ENCODE measurements at regions not wholly inside any gene's neighbourhood (a gene's known extent, or its start where the extent isn't known, plus 50 kb on each side); places are given as distances from the start of the nearest gene placed in this dataset.

DNA sequence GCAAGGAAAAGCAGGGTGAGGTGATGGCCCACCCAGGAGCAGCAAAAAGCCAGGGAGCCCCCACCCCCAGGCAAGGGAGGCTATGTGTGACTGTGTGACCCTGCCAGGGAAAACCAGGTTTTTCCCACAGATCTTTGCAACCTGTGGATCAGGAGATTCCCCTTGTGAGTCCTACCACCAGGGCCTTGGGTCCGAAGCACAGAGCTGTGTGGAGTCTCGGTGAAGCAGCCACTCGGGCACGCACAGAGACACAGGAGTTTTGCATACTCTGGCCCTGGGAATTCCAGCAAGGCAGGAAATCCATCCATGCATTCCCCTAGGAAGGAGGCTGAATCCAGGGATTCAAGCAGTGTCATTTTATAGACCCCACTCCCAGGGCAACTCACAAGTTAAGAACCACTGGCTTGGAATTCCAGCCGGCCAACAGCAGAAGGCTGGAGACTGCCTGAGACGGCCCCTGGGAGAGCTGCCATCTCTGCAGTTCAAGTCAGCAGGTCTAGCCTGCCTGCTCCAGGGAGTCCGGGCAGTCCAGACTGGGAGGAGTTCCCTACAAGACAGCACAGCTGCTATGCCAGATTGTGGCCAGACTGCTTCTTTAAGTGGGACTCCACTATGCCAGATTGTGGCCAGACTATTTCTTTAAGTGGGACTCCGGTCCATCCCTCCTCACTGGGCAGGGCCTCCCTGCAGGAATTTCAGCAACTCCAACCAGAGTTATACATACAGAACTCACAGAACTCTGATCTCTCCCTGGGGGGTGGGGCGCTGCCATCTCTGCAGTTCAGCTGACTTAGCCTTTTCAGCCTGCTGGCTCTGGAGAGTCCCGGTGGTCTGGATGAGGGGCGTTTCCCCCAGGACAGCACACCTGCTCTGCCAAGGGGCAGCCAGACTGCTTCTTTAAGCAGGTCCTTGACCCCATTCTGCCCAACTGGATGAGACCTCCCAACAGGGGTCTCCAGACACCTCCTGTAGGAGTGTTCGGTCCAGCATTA lies 85.1 kb upstream of the ADAD1 start:
- no peak for DNase-seq (ENCODE audit: extremely low spot score, unreplicated experiment)
- Mint-ChIP-seq H3K4me3 (no peak overlapping the region), H3K27me3 (no peaks in the 10 kb centered on the region), H3K9me3 (peaks cover 6% of the 10 kb centered on the region), H3K27ac (no peak overlapping the region), H3K4me1 (ENCODE audit: unreplicated experiment) (no peaks in the 10 kb centered on the region), H3K36me3 (peaks cover 38% of the 10 kb centered on the region)
- TF ChIP-seq, protein P1, sequence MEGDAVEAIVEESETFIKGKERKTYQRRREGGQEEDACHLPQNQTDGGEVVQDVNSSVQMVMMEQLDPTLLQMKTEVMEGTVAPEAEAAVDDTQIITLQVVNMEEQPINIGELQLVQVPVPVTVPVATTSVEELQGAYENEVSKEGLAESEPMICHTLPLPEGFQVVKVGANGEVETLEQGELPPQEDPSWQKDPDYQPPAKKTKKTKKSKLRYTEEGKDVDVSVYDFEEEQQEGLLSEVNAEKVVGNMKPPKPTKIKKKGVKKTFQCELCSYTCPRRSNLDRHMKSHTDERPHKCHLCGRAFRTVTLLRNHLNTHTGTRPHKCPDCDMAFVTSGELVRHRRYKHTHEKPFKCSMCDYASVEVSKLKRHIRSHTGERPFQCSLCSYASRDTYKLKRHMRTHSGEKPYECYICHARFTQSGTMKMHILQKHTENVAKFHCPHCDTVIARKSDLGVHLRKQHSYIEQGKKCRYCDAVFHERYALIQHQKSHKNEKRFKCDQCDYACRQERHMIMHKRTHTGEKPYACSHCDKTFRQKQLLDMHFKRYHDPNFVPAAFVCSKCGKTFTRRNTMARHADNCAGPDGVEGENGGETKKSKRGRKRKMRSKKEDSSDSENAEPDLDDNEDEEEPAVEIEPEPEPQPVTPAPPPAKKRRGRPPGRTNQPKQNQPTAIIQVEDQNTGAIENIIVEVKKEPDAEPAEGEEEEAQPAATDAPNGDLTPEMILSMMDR (conservative IDR thresholded peaks at IDR 0.05), result no peak

DNA sequence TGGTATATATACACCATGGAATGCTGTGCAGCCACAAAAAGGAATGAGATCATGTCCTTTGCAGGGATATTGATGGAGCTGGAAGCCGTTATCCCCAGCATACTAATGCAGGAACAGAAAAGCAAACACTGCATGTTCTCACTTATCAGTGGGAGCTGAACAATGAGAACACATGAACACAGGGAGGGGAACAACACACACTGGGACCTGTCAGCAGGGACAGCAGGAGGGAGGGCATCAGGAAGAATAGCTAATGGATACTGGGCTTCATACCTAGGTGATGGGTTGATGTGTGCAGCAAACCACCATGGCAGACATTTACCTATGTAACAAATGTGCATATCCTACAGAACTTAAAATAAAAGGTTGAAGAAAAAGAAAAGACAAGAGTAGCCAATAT lies 81.1 kb upstream of the ADAD1 start:
- DNase-seq (ENCODE audit: extremely low spot score, unreplicated experiment), result no peak
- Mint-ChIP-seq H3K36me3 (peaks cover 39% of the 10 kb centered on the region), H3K27me3 (no peaks in the 10 kb centered on the region), H3K9me3 (peaks cover 6% of the 10 kb centered on the region), H3K4me1 (ENCODE audit: unreplicated experiment) (no peaks in the 10 kb centered on the region), H3K27ac (no peak overlapping the region), H3K4me3 (no peak overlapping the region)
- TF ChIP-seq, protein P1 (conservative IDR thresholded peaks at IDR 0.05), result no peak

- TF ChIP-seq, protein P1 (conservative IDR thresholded peaks at IDR 0.05), result peak; percentile 66
- no peak for DNase-seq (ENCODE audit: extremely low spot score, unreplicated experiment)
- H3K27me3 Mint-ChIP-seq, result no peaks in the 10 kb centered on the region
- peaks cover 5% of the 10 kb centered on the region for H3K9me3 Mint-ChIP-seq
- H3K4me3 Mint-ChIP-seq, result no peak overlapping the region
- H3K4me1 Mint-ChIP-seq (ENCODE audit: unreplicated experiment), result no peaks in the 10 kb centered on the region
- H3K27ac Mint-ChIP-seq, result no peak overlapping the region
- H3K36me3 Mint-ChIP-seq, result peaks cover 26% of the 10 kb centered on the region
These were observed 78.0 kb upstream of the ADAD1 start for GRCh38 chr4:122300776-122301175.

DNA sequence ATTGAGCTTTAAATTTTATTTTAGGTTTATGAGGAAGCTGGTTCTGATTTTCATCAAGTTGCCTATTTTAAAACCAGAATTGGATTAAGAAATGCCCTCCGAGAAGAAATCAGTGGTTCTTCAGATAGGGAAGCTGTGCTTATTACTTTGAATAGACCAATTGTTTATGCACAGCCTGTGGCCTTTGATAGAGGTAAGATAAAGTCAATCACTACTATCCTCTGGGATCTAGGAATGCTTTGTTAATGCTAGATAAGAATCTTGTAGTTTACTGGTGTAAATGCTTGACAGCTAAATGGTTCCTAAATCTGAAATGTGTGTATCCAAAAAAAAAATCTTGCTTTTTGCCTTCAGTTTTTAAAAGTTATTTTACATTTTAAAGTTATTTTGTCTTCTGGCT lies 73.0 kb upstream of the ADAD1 start:
- Mint-ChIP-seq H3K27ac (no peak overlapping the region), H3K4me3 (no peak overlapping the region), H3K4me1 (ENCODE audit: unreplicated experiment) (no peaks in the 10 kb centered on the region), H3K27me3 (no peaks in the 10 kb centered on the region), H3K36me3 (peaks cover 22% of the 10 kb centered on the region), H3K9me3 (peaks cover 5% of the 10 kb centered on the region)
- TF ChIP-seq, protein P1 (conservative IDR thresholded peaks at IDR 0.05), result no peak
- no peak for DNase-seq (ENCODE audit: extremely low spot score, unreplicated experiment)

GRCh38 chr4:122309988-122310626 lies 68.7 kb upstream of the ADAD1 start:
- Mint-ChIP-seq H3K4me1 (ENCODE audit: unreplicated experiment) (no peaks in the 10 kb centered on the region), H3K27ac (no peak overlapping the region), H3K27me3 (no peaks in the 10 kb centered on the region), H3K9me3 (no peaks in the 10 kb centered on the region), H3K4me3 (no peak overlapping the region), H3K36me3 (peaks cover 15% of the 10 kb centered on the region)
- TF ChIP-seq, protein P1 (conservative IDR thresholded peaks at IDR 0.05), result peak; percentile 81
- DNase-seq (ENCODE audit: extremely low spot score, unreplicated experiment), result no peak
